Liver (tissue), 8 donors: ENCODE measurements at regions not wholly inside any gene's neighbourhood (a gene's known extent, or its start where the extent isn't known, plus 50 kb on each side); places are given as distances from the start of the nearest gene placed in this dataset.
"Not testable (repeated sequence)": the region's sequence is repeated elsewhere in the genome, so short reads cannot be mapped to it uniquely, and the experiment has no call there.

Source experiments
- DNase-seq: peaks from one replicate; pipeline ENCODE4 v3.0.0-alpha.2; 2017; ENCODE audit warnings: low spot score
- H3K27ac ChIP-seq, 2 donors: one replicate each; pipeline ENCODE4 v1.7.0; 2013; ENCODE audit warnings: inconsistent platforms in 2 of 2, low read length in 2 of 2, control low read depth in 1 of 2, low read depth in 1 of 2, mild to moderate bottlenecking in 1 of 2
- H3K27me3 ChIP-seq, 4 donors: one replicate each; pipeline versions ENCODE4 v1.6.1 to v1.7.0; 2013; ENCODE audit warnings: low read length in 3 of 4, inconsistent platforms in 1 of 4, mild to moderate bottlenecking in 1 of 4, moderate library complexity in 1 of 4; ENCODE audit not compliant: control insufficient read depth in 4 of 4, insufficient read depth in 4 of 4
- H3K36me3 ChIP-seq, 4 donors: one replicate each; pipeline versions ENCODE4 v1.6.1 to v1.7.0; 2013; ENCODE audit warnings: low read length in 3 of 4, mild to moderate bottlenecking in 3 of 4, low read depth in 1 of 4, moderate library complexity in 1 of 4; ENCODE audit not compliant: control insufficient read depth in 4 of 4, insufficient read depth in 3 of 4
- H3K4me1 ChIP-seq, 4 donors: one replicate each; pipeline versions ENCODE4 v1.6.1 to v1.7.0; 2013; ENCODE audit warnings: low read length in 3 of 4, mild to moderate bottlenecking in 3 of 4, moderate library complexity in 1 of 4; ENCODE audit not compliant: control insufficient read depth in 4 of 4, insufficient read depth in 4 of 4
- H3K4me3 ChIP-seq, 3 donors: one replicate each; pipeline versions ENCODE4 v1.6.1 to v1.7.0; 2013; ENCODE audit warnings: low read length in 3 of 3, control low read depth in 1 of 3, low read depth in 1 of 3, mild to moderate bottlenecking in 1 of 3
- H3K9ac ChIP-seq, 2 donors: one replicate each; pipeline ENCODE4 v1.7.0; 2013; ENCODE audit warnings: low read length in 2 of 2, mild to moderate bottlenecking in 2 of 2, moderate library complexity in 2 of 2, control low read depth in 1 of 2, low read depth in 1 of 2
- H3K9me3 ChIP-seq, 4 donors: one replicate each; pipeline versions ENCODE4 v1.6.1 to v1.7.0; 2013; ENCODE audit warnings: low read length in 3 of 4; ENCODE audit not compliant: control insufficient read depth in 4 of 4
- ATF3 ChIP-seq: IDR thresholded peaks from 2 replicates; pipeline ENCODE4 v1.6.1; 2016; ENCODE audit warnings: antibody characterized with exemption
- CTCF ChIP-seq: fragments of 150-350 bp; IDR thresholded peaks from 2 replicates; pipeline ENCODE4 v1.5.1; 2017; ENCODE audit warnings: improper control_type of control experiment, low read depth, low read length; ENCODE audit not compliant: missing input control
- EGR1 ChIP-seq, 2 donors: IDR thresholded peaks; 2 replicates each; pipeline ENCODE4 v1.6.1; 2016 to 2018; ENCODE audit warnings: antibody characterized with exemption in 2 of 2, low read depth in 2 of 2
- FOXA1 ChIP-seq: IDR thresholded peaks from 2 replicates; pipeline ENCODE4 v1.6.1; 2016; ENCODE audit warnings: antibody characterized with exemption
- FOXA2 ChIP-seq: IDR thresholded peaks from 2 replicates; pipeline ENCODE4 v1.6.1; 2016; ENCODE audit warnings: antibody characterized with exemption
- GABPA ChIP-seq, 2 donors: IDR thresholded peaks in 1 of 2; conservative IDR thresholded peaks in 1 of 2; 2 replicates each; pipeline ENCODE4 v1.6.1; 2016; ENCODE audit warnings: antibody characterized with exemption in 2 of 2, mild to moderate bottlenecking in 1 of 2, moderate library complexity in 1 of 2
- HNF4A ChIP-seq, 2 donors: conservative IDR thresholded peaks; 2 replicates each; pipeline ENCODE4 v1.6.1; 2016; ENCODE audit warnings: antibody characterized with exemption in 2 of 2, mild to moderate bottlenecking in 2 of 2
- HNF4G ChIP-seq: IDR thresholded peaks from 2 replicates; pipeline ENCODE4 v1.6.1; 2016; ENCODE audit warnings: antibody characterized with exemption
- JUND ChIP-seq, 2 donors: IDR thresholded peaks; 2 replicates each; pipeline ENCODE4 v1.6.1; 2016; ENCODE audit warnings: antibody characterized with exemption in 2 of 2
- NR2F2 ChIP-seq: IDR thresholded peaks from 2 replicates; pipeline ENCODE4 v1.6.1; 2016; ENCODE audit warnings: antibody characterized with exemption
- RAD21 ChIP-seq, 2 donors: IDR thresholded peaks; 2 replicates each; pipeline ENCODE4 v1.6.1; 2016; ENCODE audit warnings: antibody characterized with exemption in 2 of 2, mild to moderate bottlenecking in 2 of 2
- REST ChIP-seq: IDR thresholded peaks from 2 replicates; pipeline ENCODE4 v1.6.1; 2016; ENCODE audit warnings: antibody characterized with exemption, mild to moderate bottlenecking
- RXRA ChIP-seq, 2 donors: IDR thresholded peaks; 2 replicates each; pipeline ENCODE4 v1.6.1; 2017 to 2018; ENCODE audit warnings: antibody characterized with exemption in 2 of 2, mild to moderate bottlenecking in 1 of 2
- SP1 ChIP-seq: IDR thresholded peaks from 2 replicates; pipeline ENCODE4 v1.6.1; 2018; ENCODE audit warnings: antibody characterized with exemption, mild to moderate bottlenecking
- TAF1 ChIP-seq: conservative IDR thresholded peaks from 2 replicates; pipeline ENCODE4 v1.6.1; 2016; ENCODE audit warnings: antibody characterized with exemption, mild to moderate bottlenecking
- YY1 ChIP-seq: IDR thresholded peaks from 2 replicates; pipeline ENCODE4 v1.6.1; 2016; ENCODE audit warnings: antibody characterized with exemption, mild to moderate bottlenecking
- ZBTB33 ChIP-seq: IDR thresholded peaks from 2 replicates; pipeline ENCODE4 v1.6.1; 2016; ENCODE audit warnings: antibody characterized with exemption
- WGBS: extraction: QIAGEN DNeasy Blood & Tissue Kit; methylation state at CpG from one replicate; pipeline ENCODE4 v1.1.7; 2013; 5-methylcytosine and 5-hydroxymethylcytosine counted together
- TF ChIP-seq, protein P1 (sequence below): IDR thresholded peaks from 2 replicates; pipeline ENCODE4 v1.6.1; 2016; ENCODE audit warnings: antibody characterized with exemption
- donor health status: healthy.
- donor health status: healthy.
- donor health status: healthy.
- donor health status: healthy.
- donor health status: healthy.

DNA sequence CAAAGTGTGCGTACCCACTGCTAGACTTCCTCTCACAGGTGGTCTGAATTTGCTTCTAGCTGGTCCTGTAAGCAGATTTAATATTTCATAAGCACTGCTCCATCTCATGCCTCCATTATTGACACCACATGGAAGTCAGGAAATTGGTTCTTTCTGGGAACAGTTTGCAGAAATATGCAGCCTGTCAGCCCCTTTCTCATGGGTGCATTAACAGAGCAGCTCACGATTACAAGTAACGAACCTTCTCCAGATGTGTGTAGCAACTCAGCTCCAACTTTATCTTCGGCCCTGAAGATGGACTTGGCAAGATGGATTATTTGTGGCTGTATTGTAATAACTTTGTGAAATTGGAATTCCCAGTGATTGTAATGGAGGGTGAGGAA, 214.5 kb upstream of the DDHD1 start:
- no peak for TF ChIP-seq HNF4G
- no peak for TF ChIP-seq FOXA2
- TF ChIP-seq EGR1 (IDR thresholded peaks at IDR 0.05; ENCODE audit: low read depth in 2 of 2) = no peak
- TF ChIP-seq CTCF = no peak
- no peak for TF ChIP-seq RXRA (IDR thresholded peaks at IDR 0.05)
- TF ChIP-seq JUND (IDR thresholded peaks at IDR 0.05) = no peak
- no peak for TF ChIP-seq ATF3
- Histone ChIP-seq H3K27me3 (no peaks in the 10 kb centered on the region), H3K9me3 (no peaks in the 10 kb centered on the region), H3K4me1 (no peaks in the 10 kb centered on the region), H3K36me3 (no peaks in the 10 kb centered on the region), H3K9ac (no peak overlapping the region), H3K27ac (no peak overlapping the region), H3K4me3 (no peak overlapping the region)
- WGBS = 78% methylated on average over 4 of the region's 4 CpGs
- no peak for DNase-seq

- WGBS = 90% methylated on average over 3 of the region's 3 CpGs
- Histone ChIP-seq H3K4me1 (no peaks in the 10 kb centered on the region), H3K9me3 (no peaks in the 10 kb centered on the region), H3K9ac (no peak overlapping the region), H3K27me3 (no peaks in the 10 kb centered on the region), H3K27ac (no peak overlapping the region), H3K36me3 (no peaks in the 10 kb centered on the region), H3K4me3 (no peak overlapping the region)
- no peak for TF ChIP-seq JUND (IDR thresholded peaks at IDR 0.05)
- TF ChIP-seq REST = no peak
- TF ChIP-seq TAF1 = no peak
- TF ChIP-seq, protein P1, sequence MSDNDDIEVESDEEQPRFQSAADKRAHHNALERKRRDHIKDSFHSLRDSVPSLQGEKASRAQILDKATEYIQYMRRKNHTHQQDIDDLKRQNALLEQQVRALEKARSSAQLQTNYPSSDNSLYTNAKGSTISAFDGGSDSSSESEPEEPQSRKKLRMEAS = no peak
- TF ChIP-seq RXRA (IDR thresholded peaks at IDR 0.05) = no peak
- TF ChIP-seq GABPA (IDR thresholded peaks at IDR 0.05 in 1 of 2, conservative IDR thresholded peaks at IDR 0.05 in 1 of 2) = no peak
- TF ChIP-seq YY1 = no peak
- TF ChIP-seq ZBTB33 = no peak
- TF ChIP-seq EGR1 (IDR thresholded peaks at IDR 0.05; ENCODE audit: low read depth in 2 of 2) = no peak
- no peak for TF ChIP-seq HNF4G
- no peak for TF ChIP-seq ATF3
- no peak for TF ChIP-seq NR2F2
- no peak for TF ChIP-seq CTCF
- TF ChIP-seq FOXA1 = no peak
- TF ChIP-seq FOXA2 = no peak
- TF ChIP-seq HNF4A (conservative IDR thresholded peaks at IDR 0.05) = no peak
- TF ChIP-seq RAD21 (IDR thresholded peaks at IDR 0.05) = no peak
- TF ChIP-seq SP1 = no peak
- no peak for DNase-seq
Measured at GRCh38 chr14:53365486-53366130, 212.5 kb upstream of the DDHD1 start.

GRCh38 chr14:53362916-53363315, 209.8 kb upstream of the DDHD1 start:
- not testable (repeated sequence) for H3K36me3 ChIP-seq, H3K27me3 ChIP-seq, DNase-seq, H3K9me3 ChIP-seq, H3K4me3 ChIP-seq, H3K27ac ChIP-seq, H3K9ac ChIP-seq, H3K4me1 ChIP-seq
- WGBS = 87% methylated on average over 2 of the region's 2 CpGs
